Inferior parietal cortex (tissue), 1 donor: ENCODE measurements at regions not wholly inside any gene's neighbourhood (a gene's known extent, or its start where the extent isn't known, plus 50 kb on each side); places are given as distances from the start of the nearest gene placed in this dataset.

Source experiments
- DNase-seq: peaks from one replicate; pipeline ENCODE4 v3.0.0-alpha.2; 2016; ENCODE audit errors: extremely low spot score

- DNase-seq = no peak
Measured at GRCh38 chr2:16296331-16297250, 356.2 kb downstream of the MYCN start.

DNA sequence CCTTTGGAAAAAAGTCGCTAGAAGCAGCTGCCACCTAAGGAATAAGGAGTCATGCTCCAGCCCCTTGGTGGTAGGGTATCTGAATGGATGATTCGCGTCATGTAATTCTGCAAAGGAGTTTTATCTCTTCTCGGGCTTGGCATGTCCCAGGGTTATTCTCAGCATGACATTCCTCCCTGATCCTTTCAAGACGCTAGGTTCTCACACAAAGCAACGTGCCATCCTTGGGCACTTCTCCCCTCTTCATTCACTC, 355.6 kb downstream of the MYCN start:
- no peak for DNase-seq

- no peak for DNase-seq
Measured at GRCh38 chr2:16294791-16295190, 354.4 kb downstream of the MYCN start.

DNA sequence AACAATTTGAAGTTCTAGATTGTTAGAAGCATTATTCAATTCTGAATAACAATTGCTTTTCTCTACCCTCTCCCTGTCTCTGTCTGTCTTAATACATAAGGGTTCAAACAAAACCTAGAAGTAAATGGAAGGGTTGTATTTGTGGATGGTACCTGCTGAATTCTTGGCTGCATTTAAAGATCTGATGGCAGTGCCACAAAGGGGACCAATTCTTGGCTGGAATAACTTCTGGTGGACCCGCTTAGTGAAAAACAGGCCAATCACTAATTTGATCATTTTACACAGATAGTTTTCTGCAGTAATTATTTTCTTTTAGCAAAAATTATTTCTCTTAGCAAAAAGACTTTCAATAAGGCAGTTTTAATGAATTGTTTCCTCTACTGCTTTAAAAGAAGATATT, 353.5 kb downstream of the MYCN start:
- no peak for DNase-seq

GRCh38 chr2:16293398-16293797, 353.0 kb downstream of the MYCN start:
- DNase-seq = no peak

DNA sequence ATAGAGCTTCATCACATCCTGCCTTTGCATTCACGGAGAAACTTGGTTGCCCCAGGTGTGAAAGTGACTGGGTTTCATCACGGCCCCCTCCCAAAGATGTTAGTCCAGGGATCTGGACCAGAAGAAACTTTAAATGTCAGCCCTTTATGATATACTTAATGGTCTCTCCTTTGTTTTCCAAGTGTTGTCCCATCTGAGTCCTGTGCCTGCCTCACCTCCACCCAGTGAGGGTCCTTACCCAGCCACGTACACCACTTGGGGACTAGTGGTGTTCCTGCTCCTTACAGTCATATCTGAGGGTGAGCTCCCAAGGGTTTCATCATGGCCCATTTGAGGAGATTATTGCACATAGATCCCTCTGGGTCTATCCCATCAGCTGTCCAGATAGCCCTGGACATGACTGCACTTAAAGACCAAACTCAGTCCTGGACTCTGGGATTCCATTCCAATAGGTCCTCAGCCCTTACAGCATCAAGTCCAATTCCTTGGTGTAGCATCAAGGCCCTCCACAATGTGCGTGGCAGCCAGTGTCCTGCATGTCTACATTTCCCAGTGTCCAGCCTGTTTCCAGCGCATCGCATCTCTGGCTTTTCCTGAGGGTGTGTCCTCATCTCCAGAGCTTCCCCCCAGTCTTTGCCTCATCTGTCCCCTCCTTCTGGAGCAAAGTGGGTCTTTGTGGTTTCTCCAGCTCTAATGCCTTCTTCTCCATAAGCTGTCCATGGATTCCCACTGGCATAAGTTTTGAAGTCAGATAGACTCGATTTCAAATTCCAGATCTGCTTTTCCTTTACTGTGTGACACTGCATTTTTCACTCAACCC, 351.6 kb downstream of the MYCN start:
- DNase-seq = no peak

- no peak for DNase-seq
Measured at GRCh38 chr2:16291226-16291625, 350.9 kb downstream of the MYCN start.

DNA sequence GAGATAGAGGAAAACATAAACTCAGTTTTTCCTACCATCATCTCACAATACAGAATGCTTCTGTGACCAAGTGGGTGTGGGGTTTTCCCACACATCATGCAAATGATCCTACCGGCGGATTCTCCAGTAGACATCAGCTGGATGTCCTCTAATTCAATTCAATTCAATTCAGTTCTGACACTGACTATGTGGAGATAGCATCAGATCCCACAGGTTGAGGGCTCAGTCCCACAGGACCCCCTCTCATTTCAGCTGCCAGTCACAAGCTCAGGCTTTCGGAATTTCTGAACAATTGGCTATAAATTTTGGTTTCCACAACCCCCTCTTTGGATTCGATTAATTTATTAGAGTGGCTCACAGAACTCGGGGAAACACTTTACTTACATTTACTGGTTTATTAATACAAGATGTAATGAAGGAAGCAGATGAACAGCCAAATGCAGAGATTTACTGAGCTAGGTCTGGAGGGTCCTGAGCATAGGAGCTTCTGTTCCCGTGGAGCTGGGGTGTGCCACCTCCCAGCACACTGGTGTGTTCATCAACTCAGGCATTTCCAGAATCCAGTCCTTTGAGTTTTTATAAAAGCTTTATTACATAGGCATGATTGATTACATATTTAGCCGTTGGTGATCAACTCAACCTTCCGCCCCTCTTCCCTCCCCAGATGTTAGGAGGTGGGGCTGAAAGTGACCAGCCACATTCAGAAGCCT, 350.1 kb downstream of the MYCN start:
- no peak for DNase-seq

DNA sequence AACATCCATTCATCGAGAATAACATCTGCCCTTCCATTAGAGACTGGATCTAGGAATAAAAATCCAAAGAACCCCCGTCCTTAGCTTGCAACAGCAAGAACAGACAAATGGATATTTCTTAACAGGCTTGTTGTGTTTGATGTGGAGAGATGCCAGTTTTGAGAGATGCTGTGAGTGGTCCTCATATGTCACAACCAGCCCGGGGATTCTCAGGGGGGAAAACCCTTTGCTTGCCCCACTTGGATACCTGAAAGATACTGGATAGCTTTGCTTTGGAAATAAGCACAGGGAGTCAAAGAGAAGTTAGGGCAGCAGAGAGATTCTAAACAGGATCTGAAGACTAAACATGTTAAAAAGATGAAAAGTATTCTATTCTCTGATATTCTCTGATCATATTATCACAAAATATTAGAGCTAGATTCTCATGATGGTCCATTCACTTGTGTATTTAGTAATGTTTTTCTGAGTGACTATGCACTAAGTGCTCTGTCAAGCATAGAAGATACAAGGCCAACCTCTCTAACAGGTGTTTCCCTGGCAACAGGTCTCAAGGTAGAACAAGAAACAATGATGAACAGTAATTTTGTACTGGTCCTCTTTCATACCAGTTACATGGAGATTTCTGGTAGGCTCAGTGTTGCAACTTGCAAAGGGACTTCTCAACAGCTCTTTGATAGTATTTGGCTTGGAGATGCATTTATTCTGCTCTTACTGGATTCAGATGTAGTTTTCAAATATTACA, 348.2 kb downstream of the MYCN start:
- no peak for DNase-seq

DNA sequence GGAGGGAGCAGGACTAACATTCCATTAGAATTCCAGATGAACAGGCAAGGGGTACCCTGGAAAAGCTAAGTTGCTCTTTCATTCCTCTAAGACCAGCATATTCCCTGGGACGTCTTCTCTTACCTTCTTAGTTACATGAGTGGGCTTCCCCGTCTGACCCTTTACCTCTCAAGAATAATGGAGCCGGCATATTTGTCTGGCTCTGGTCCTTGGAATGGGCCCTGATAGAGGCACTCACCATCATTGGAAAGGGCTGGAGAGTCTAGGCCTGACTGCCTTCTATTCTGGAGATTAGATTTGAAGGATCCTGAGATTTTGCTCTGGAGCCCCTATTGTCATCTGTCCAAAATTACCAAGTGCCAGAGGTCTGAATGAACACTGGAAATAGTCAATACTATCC, 347.5 kb downstream of the MYCN start:
- no peak for DNase-seq

GRCh38 chr2:16287281-16287680, 346.9 kb downstream of the MYCN start:
- no peak for DNase-seq

DNA sequence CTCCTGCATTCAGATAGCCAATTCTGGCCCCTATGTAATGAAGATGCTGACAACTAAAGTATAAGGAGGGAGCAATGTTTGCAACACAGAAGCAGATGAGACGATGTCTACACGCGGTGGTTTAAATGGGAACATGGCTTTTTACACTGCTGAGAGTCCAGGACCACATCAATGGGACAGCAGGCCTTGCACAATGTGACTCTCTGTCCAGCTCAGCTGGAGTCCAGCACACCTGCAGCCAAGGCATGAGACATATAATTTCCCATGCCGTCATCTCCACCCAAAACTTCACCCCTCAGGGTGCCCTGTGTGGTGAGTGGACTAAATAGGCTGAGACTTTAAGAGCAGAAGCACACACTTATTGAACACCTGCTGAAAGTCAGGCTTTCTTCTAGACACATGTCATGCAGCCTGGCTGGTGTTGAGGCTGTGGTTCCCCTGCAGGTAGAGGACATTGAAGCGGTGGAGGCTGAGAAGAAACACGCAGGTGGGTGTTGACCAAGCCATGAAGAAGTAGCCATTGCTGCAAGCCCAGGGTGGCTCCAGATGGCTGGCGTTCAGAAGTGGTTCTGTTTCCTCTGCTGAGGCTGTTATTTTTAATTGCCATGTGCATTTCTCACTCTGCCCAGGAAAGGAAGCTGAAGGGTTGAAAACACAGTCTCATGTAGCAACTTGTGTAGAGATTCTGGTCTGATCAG, 345.6 kb downstream of the MYCN start:
- DNase-seq = no peak

GRCh38 chr2:16284941-16285625, 344.7 kb downstream of the MYCN start:
- no peak for DNase-seq

- no peak for DNase-seq
Measured at GRCh38 chr2:16283071-16283850, 342.9 kb downstream of the MYCN start.

DNA sequence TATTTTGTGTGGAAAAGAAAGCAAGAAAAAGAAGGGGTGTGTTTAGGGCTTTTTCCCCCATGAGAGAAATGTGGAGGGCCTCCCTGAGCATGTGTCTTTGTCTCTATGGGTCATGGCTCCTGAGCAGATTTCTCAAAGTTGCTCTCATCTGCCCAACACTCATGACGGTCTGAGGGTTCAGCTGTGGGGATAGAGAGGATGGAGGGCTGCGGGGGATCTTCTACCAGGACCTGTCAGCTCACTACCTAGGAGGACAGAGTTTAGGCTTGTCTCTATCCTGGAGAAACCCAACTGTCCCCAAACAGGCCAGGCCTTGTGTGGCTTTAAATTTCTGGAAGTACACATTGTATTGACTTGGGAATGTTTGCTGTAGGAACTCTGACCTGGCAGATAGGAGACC, 342.2 kb downstream of the MYCN start:
- DNase-seq = no peak

- peak; percentile 75 for DNase-seq
Measured at GRCh38 chr2:16281451-16282335, 341.3 kb downstream of the MYCN start.

GRCh38 chr2:16280081-16280480, 339.7 kb downstream of the MYCN start:
- DNase-seq = no peak

GRCh38 chr2:16279641-16280040, 339.3 kb downstream of the MYCN start:
- DNase-seq = no peak

GRCh38 chr2:16279201-16279570, 338.8 kb downstream of the MYCN start:
- no peak for DNase-seq
